A549 (cell line): ENCODE measurements at regions not wholly inside any gene's neighbourhood (a gene's known extent, or its start where the extent isn't known, plus 50 kb on each side); places are given as distances from the start of the nearest gene placed in this dataset.

Experiments used
- ATAC-seq, 2 experiments: fragments of 200-7000 bp in 1 of 2; fragments of >200 bp in 1 of 2; cut with Nextera tagmentation in 1 of 2; cut with Tn5 transposase in 1 of 2; 3 replicates each; pipeline versions ENCODE4 v1.8.0 to v1.9.1; 2018 to 2020; ENCODE audit warnings: mild to moderate bottlenecking in 1 of 2, moderate library complexity in 1 of 2
- CTCF ChIA-PET: fragments of 300-600 bp; sonication (Branson Sonifier 250); formaldehyde crosslinking; extraction: SDS; loops from one replicate; lab custom pipeline; 2021; ENCODE audit warnings: antibody characterized with exemption, inconsistent platforms; lab: Yijun Ruan, JAX
- POLR2A ChIA-PET: fragments of 350-600 bp; formaldehyde crosslinking; extraction: SDS; loops from one replicate; lab custom pipeline; 2021; ENCODE audit warnings: antibody characterized with exemption, inconsistent platforms; lab: Yijun Ruan, JAX
- DNase-seq, 2 experiments: peaks; one replicate each; pipeline versions ENCODE4 v3.0.0 to v3.0.0-alpha.2; 2011 to 2016; ENCODE audit warnings: low read depth in 1 of 2, low spot score in 1 of 2
- FAIRE-seq: peaks from 2 replicates; lab custom pipeline; 2011; peaks lifted over from hg19 to GRCh38; lab: Jason Lieb, UNC
- H3K27ac ChIP-seq, 2 experiments: fragments of >200 bp; sonication (Bioruptor Twin); formaldehyde crosslinking; 3 replicates each; pipeline ENCODE4 v1.5.1; 2016 to 2017
- H3K4me1 ChIP-seq: fragments of >200 bp; sonication (Bioruptor Twin); formaldehyde crosslinking; 3 replicates; pipeline ENCODE4 v1.6.1; 2016
- H3K4me2 ChIP-seq: fragments of >200 bp; sonication (Bioruptor Twin); formaldehyde crosslinking; 3 replicates; pipeline ENCODE4 v1.6.1; 2016
- H3K4me3 ChIP-seq: fragments of >200 bp; sonication (Bioruptor Twin); formaldehyde crosslinking; 3 replicates; pipeline ENCODE4 v1.5.1; 2016
- H3K9me3 ChIP-seq: fragments of >200 bp; sonication (Bioruptor Twin); formaldehyde crosslinking; 3 replicates; pipeline ENCODE4 v1.6.1; 2016
- BCL3 ChIP-seq: fragments of >200 bp; sonication (Bioruptor Twin); formaldehyde crosslinking; IDR thresholded peaks from 3 replicates; pipeline ENCODE4 v1.6.1; 2016
- CBX8 ChIP-seq: fragments of 200-600 bp; sonication (generic); IDR thresholded peaks from 2 replicates; pipeline ENCODE4 v1.6.1; 2016
- CEBPB ChIP-seq, 2 experiments: fragments of >200 bp in 1 of 2; sonication (Bioruptor Twin) in 1 of 2; formaldehyde crosslinking in 1 of 2; IDR thresholded peaks; 2 replicates each; pipeline ENCODE4 v1.6.1; 2012 to 2016
- CHD2 ChIP-seq: fragments of 150-350 bp; IDR thresholded peaks from 2 replicates; pipeline ENCODE4 v1.6.1; 2014; ENCODE audit warnings: low read length; ENCODE audit not compliant: partially characterized antibody
- CTCF ChIP-seq: fragments of >200 bp; sonication (Bioruptor Twin); formaldehyde crosslinking; IDR thresholded peaks from 3 replicates; pipeline ENCODE4 v1.5.1; 2016
- E2F6 ChIP-seq: IDR thresholded peaks from 2 replicates; pipeline ENCODE4 v1.6.1; 2012; ENCODE audit warnings: low read depth, borderline replicate concordance
- EP300 ChIP-seq, 2 experiments: fragments of >200 bp; sonication (Bioruptor Twin); formaldehyde crosslinking; IDR thresholded peaks; 2 replicates in 1 of 2; 3 replicates in 1 of 2; pipeline ENCODE4 v1.6.1; 2016 to 2017
- FOSL2 ChIP-seq, 2 experiments: fragments of 450-650 bp in 1 of 2; fragments of >200 bp in 1 of 2; sonication (Bioruptor Twin) in 1 of 2; formaldehyde crosslinking; IDR thresholded peaks; 2 replicates each; pipeline versions ENCODE4 v1.5.0 to v1.6.1; 2016 to 2020; ENCODE audit warnings: mild to moderate bottlenecking in 1 of 2, moderate library complexity in 1 of 2
- GATA3 ChIP-seq: IDR thresholded peaks from 2 replicates; pipeline ENCODE4 v1.6.1; 2012; ENCODE audit warnings: borderline replicate concordance
- HEYL ChIP-seq: fragments of 250-450 bp; sonication (Bioruptor Pico); IDR thresholded peaks from 2 replicates; pipeline ENCODE4 v1.8.0; 2021; ENCODE audit warnings: mild to moderate bottlenecking, moderate library complexity
- HOXB13 ChIP-seq: fragments of 250-450 bp; sonication (Bioruptor Pico); IDR thresholded peaks from 2 replicates; pipeline ENCODE4 v1.5.0; 2020; ENCODE audit warnings: low read depth, mild to moderate bottlenecking, moderate library complexity
- HOXB5 ChIP-seq: fragments of 250-450 bp; sonication (Bioruptor Pico); IDR thresholded peaks from 2 replicates; pipeline ENCODE4 v1.5.0; 2020; ENCODE audit warnings: mild to moderate bottlenecking, moderate library complexity
- JUN ChIP-seq, 2 experiments: fragments of >200 bp; sonication (Bioruptor Twin); formaldehyde crosslinking; IDR thresholded peaks; 2 replicates in 1 of 2; 3 replicates in 1 of 2; pipeline ENCODE4 v1.6.1; 2016 to 2017
- JUNB ChIP-seq: fragments of >200 bp; sonication (Bioruptor Twin); formaldehyde crosslinking; IDR thresholded peaks from 2 replicates; pipeline ENCODE4 v1.6.1; 2016
- MAFK ChIP-seq: fragments of 450-650 bp; IDR thresholded peaks from 2 replicates; pipeline ENCODE4 v1.6.1; 2014; ENCODE audit not compliant: partially characterized antibody
- NFE2L2 ChIP-seq: fragments of 150-350 bp; conservative IDR thresholded peaks from 2 replicates; pipeline ENCODE4 v1.6.1; 2014; ENCODE audit warnings: low read length
- NR3C1 ChIP-seq: fragments of >200 bp; sonication (Bioruptor Twin); formaldehyde crosslinking; IDR thresholded peaks from 3 replicates; pipeline ENCODE4 v1.6.1; 2017
- POLR2AphosphoS2 ChIP-seq: conservative IDR thresholded peaks from 2 replicates; pipeline ENCODE4 v1.6.1; 2012; ENCODE audit warnings: low read length, improper control_type of control experiment, inconsistent platforms
- REST ChIP-seq: fragments of 200-600 bp; sonication (generic); IDR thresholded peaks from 2 replicates; pipeline ENCODE4 v1.6.1; 2016; ENCODE audit warnings: antibody characterized with exemption, mild to moderate bottlenecking, moderate library complexity
- RNF2 ChIP-seq: fragments of 200-600 bp; sonication (generic); IDR thresholded peaks from 2 replicates; pipeline ENCODE4 v1.6.1; 2016; ENCODE audit warnings: low read depth, mild to moderate bottlenecking, antibody characterized with exemption, moderate library complexity, borderline replicate concordance
- TFCP2L1 ChIP-seq: fragments of 250-450 bp; sonication (Bioruptor Pico); IDR thresholded peaks from 2 replicates; pipeline ENCODE4 v1.5.0; 2021; ENCODE audit warnings: mild to moderate bottlenecking
- ZFP36 ChIP-seq: fragments of 450-650 bp; IDR thresholded peaks from 2 replicates; pipeline ENCODE4 v1.6.1; 2014; ENCODE audit warnings: borderline replicate concordance; ENCODE audit not compliant: partially characterized antibody
- WGBS: methylation state at CpG from one replicate; pipeline ENCODE4 v1.1.6; 2017; ENCODE audit errors: missing lambda C conversion rate; 5-methylcytosine and 5-hydroxymethylcytosine counted together

GRCh38 chr13:22107549-22107948 lies 436.7 kb downstream of the FGF9 start:
- Histone ChIP-seq H3K4me2 (peak overlapping the region; percentile 47), H3K9me3 (no peaks in the 10 kb centered on the region), H3K4me3 (no peak overlapping the region), H3K27ac (no peak overlapping the region), H3K4me1 (no peaks in the 10 kb centered on the region; the same call in 2 of the 3 replicates)
- FAIRE-seq = no peak
- peak; percentile 30; the same call in 1 of the 2 replicates for TF ChIP-seq GATA3
- no peak for TF ChIP-seq HOXB5
- peak in 1 of 2 experiments; percentile 64; a peak in 2 of 6 replicates for ATAC-seq
- ChIA-PET POLR2A (interaction anchor here (0.9 kb wide), 1 partner anchor 67 kb away, joined by 3 read pairs; no protein-coding TSS in a partner anchor), CTCF (no interaction called here)
- 9% methylated on average over 4 of the region's 4 CpGs for WGBS
- DNase-seq = peak; percentile 3 to 28

GRCh38 chr13:22108283-22108942 lies 437.5 kb downstream of the FGF9 start:
- POLR2A ChIA-PET = no interaction called here
- H3K27ac ChIP-seq = no peak overlapping the region
- FAIRE-seq (no peak), ATAC-seq (no peak), DNase-seq (no peak)
- TF ChIP-seq TFCP2L1 (CRISPR knock-in tag) = no peak
- 0 out of 5 replicates have a peak, but pooled peaks of 1 of the 2 experiments have one; percentile 20 for TF ChIP-seq EP300 (IDR thresholded peaks at IDR 0.05)
- TF ChIP-seq NR3C1 = no peak
- peak in 1 of 2 experiments; percentile 80; a peak in 2 of 4 replicates for TF ChIP-seq CEBPB (IDR thresholded peaks at IDR 0.05)
- peak; percentile 47 for TF ChIP-seq JUNB
- TF ChIP-seq HEYL = no peak
- no peak for TF ChIP-seq FOSL2 (IDR thresholded peaks at IDR 0.05)
- TF ChIP-seq FOSL2 (CRISPR knock-in tag; IDR thresholded peaks at IDR 0.05) = no peak
- TF ChIP-seq BCL3 = peak; percentile 40; the same call in 1 of the 3 replicates
- no peak overlapping the region for H3K4me3 ChIP-seq
- CTCF ChIA-PET = no interaction called here
- H3K4me2 ChIP-seq = peak overlapping the region; percentile 47
- no peaks in the 10 kb centered on the region; the same call in 2 of the 3 replicates for H3K4me1 ChIP-seq
- 7% methylated on average over 3 of the region's 3 CpGs for WGBS
- H3K9me3 ChIP-seq = no peaks in the 10 kb centered on the region

GRCh38 chr13:22108979-22109378 lies 438.1 kb downstream of the FGF9 start:
- no peak for FAIRE-seq
- Histone ChIP-seq H3K4me3 (no peak overlapping the region), H3K9me3 (no peaks in the 10 kb centered on the region), H3K4me2 (peak overlapping the region; percentile 47; the same call in 1 of the 3 replicates), H3K27ac (no peak overlapping the region), H3K4me1 (no peaks in the 10 kb centered on the region; the same call in 2 of the 3 replicates)
- DNase-seq = no peak
- no peak for ATAC-seq
- WGBS = 56% methylated on average over 4 of the region's 4 CpGs
- ChIA-PET POLR2A (no interaction called here), CTCF (no interaction called here)
- TF ChIP-seq POLR2AphosphoS2 = no peak
- TF ChIP-seq NR3C1 = no peak
- no peak for TF ChIP-seq JUN (IDR thresholded peaks at IDR 0.05)
- TF ChIP-seq CHD2 = no peak
- no peak for TF ChIP-seq NFE2L2
- TF ChIP-seq CTCF = no peak
- no peak for TF ChIP-seq EP300 (IDR thresholded peaks at IDR 0.05)

GRCh38 chr13:22110368-22110767 lies 439.5 kb downstream of the FGF9 start:
- FAIRE-seq = no peak
- no peak for DNase-seq
- Histone ChIP-seq H3K9me3 (no peaks in the 10 kb centered on the region), H3K4me1 (no peaks in the 10 kb centered on the region; the same call in 2 of the 3 replicates), H3K4me2 (no peak overlapping the region), H3K4me3 (no peak overlapping the region), H3K27ac (no peak overlapping the region)
- 40% methylated on average over 6 of the region's 6 CpGs for WGBS
- TF ChIP-seq HOXB13 (CRISPR knock-in tag) (no peak), ZFP36 (no peak), MAFK (no peak), CBX8 (no peak), RNF2 (no peak), REST (no peak), E2F6 (no peak)
- CTCF ChIA-PET = no interaction called here
- no peak for ATAC-seq
- POLR2A ChIA-PET = no interaction called here
